DOHH2 (cell line): ENCODE measurements at regions not wholly inside any gene's neighbourhood (a gene's known extent, or its start where the extent isn't known, plus 50 kb on each side); places are given as distances from the start of the nearest gene placed in this dataset.

Experiments
- EZH2phosphoT487 ChIP-seq: fragments of 200-600 bp; sonication (generic); IDR thresholded peaks from 2 replicates; pipeline ENCODE4 v1.6.1; 2017; ENCODE audit warnings: borderline replicate concordance, mild to moderate bottlenecking, antibody characterized with exemption, low read length, moderate library complexity, mixed read lengths
- TF ChIP-seq, protein P1 (sequence below): fragments of 200-600 bp; sonication (generic); IDR thresholded peaks from one replicate; pipeline ENCODE4 v1.5.1; 2014; ENCODE audit warnings: antibody characterized with exemption, mild to moderate bottlenecking, low read depth, low read length; ENCODE audit not compliant: poor library complexity, severe bottlenecking

DNA sequence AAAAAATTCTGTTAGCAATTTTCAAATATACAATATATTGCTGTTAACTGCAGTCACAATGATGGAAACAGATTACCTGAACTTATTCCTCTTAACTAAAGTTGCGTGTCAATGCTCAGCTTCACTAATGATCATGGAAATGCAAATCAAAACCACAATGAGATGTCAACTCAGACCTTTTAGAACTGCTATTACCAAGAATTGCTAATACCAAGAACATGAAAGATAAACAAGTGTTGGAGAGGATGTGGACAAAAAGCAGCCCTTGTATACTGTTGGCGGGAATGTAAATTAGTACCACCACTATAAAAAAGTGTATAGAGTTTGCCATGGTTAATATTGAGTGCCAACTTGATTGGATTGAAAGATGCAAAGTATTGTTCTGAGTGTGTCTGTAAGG lies 1409.7 kb upstream of the CDH18 start:
- TF ChIP-seq, protein P1, sequence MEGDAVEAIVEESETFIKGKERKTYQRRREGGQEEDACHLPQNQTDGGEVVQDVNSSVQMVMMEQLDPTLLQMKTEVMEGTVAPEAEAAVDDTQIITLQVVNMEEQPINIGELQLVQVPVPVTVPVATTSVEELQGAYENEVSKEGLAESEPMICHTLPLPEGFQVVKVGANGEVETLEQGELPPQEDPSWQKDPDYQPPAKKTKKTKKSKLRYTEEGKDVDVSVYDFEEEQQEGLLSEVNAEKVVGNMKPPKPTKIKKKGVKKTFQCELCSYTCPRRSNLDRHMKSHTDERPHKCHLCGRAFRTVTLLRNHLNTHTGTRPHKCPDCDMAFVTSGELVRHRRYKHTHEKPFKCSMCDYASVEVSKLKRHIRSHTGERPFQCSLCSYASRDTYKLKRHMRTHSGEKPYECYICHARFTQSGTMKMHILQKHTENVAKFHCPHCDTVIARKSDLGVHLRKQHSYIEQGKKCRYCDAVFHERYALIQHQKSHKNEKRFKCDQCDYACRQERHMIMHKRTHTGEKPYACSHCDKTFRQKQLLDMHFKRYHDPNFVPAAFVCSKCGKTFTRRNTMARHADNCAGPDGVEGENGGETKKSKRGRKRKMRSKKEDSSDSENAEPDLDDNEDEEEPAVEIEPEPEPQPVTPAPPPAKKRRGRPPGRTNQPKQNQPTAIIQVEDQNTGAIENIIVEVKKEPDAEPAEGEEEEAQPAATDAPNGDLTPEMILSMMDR, result no peak
- TF ChIP-seq EZH2phosphoT487, result no peak
